ENCODE measurements at regions not wholly inside any gene's neighbourhood (a gene's known extent, or its start where the extent isn't known, plus 50 kb on each side); places are given as distances from the start of the nearest gene placed in this dataset.

GRCh38 chr13:82758044-82758443, 1124.2 kb downstream of the SLITRK1 start:
- no peak for DNase-seq

DNA sequence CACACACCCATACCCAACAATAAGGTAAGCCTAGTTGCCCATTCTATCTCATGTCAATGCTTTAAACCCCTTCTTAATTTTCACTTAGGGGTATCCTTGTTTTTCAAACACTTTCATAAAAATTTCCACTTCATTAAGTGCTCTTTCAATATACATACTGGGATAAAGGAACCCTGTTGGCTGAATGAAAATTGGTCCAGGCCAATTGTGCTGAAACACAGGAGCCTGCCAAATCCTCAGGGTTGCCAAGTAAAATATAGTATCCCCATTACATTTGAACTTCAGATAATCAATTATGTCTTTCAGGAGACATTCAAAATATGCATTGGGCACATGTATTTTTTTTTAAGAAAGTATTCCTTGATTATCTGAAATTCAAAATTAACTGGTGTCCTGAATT, 1131.1 kb downstream of the SLITRK1 start:
- DNase-seq: no peak

DNA sequence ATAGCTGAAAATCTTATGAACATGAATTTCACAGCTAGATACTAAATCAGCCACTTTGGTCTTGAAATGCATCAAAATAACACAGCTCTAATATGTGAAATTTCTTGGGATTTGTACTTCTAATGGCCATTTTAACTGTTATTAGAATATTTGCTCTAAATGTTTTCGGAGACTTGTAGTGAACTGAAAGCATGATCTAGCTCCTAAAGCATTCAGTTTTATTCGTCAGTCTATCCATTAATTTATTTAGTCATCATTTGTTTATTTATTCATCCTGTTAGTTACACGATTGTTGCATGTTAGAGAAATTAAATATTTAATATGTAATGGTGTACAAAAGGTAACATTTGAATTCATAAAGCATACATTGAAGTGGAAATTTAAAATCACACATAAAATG, 1132.7 kb downstream of the SLITRK1 start:
- no peak for DNase-seq

- DNase-seq: no peak
Measured at GRCh38 chr13:82747958-82748357, 1134.3 kb downstream of the SLITRK1 start.

DNA sequence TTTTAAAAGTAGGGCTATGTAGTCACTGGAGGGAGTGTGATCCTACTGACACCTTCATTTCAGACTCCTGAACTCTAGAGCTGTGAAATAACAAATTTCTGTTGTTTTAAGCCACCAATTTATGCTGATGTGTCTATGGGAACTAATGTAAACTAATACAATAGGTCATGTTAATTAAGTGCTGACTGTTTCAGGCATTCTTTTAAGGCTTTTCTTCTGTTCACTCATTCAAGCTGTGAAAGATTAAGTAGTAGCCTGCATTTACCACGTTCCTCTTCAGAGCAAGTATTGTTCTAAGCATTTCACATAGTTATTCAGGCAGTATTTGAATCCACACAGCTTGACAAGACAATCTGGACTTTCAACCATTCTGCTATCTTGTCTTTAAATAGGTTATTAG, 1135.0 kb downstream of the SLITRK1 start:
- no peak for DNase-seq

- DNase-seq: no peak
Measured at GRCh38 chr13:82740442-82740841, 1141.8 kb downstream of the SLITRK1 start.

- no peak for DNase-seq
Measured at GRCh38 chr13:82739881-82740280, 1142.4 kb downstream of the SLITRK1 start.

DNA sequence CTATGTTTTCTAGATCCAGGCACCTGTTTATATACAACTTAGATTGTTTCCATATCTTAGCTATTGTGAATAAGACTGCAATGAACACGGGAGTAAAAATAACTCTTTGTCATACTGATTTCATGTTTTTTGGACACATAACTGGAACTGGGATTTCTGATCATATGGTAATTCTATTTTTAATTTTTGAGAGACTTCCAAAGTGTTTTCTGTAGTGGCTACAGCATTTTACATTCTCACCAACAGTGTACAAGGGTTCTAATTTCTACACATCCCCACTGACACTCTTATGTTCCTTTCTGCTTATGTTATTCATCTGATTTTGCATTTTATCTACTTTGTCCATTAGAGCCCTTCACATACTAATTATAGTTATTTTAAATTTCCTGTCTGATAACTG, 1152.9 kb downstream of the SLITRK1 start:
- DNase-seq: no peak

DNA sequence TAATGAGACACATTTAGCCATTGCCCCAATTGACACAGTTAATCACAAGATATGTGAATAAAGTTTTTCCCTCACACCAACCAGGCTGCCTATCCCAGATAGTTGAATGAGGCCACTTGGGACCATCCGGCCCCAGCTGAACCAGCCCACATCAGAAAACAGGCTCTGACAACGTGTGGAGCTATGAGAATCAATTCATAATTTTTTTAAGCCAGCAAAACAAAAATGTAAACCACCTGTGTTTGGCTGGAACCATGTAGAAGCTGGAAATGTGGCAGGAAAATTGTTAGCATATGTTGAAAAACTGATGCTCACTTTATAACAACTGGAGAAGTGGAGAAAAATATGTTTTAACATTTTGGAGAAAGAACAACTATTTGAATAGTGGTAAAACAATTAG, 1161.3 kb downstream of the SLITRK1 start:
- no peak for DNase-seq

DNA sequence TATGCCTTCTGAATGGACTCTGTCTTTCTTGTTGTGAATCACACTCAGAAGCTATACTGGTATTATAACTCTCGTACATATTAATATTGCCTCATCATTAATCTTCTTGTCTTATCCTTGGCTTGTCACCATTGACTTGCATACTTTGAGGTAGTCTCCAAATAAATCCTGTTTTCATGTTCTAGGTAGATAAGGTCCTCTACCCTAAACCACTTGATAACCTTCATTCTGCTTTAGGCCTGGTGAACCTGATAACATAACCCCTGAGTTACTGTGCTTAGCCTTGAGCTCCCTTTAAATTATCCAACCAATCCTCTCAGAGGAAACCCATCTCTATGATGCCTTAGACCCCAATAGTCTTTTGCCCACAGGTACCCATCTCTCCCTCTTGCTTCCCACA, 1162.3 kb downstream of the SLITRK1 start:
- DNase-seq: no peak

GRCh38 chr13:82717249-82717648, 1165.0 kb downstream of the SLITRK1 start:
- DNase-seq: no peak

DNA sequence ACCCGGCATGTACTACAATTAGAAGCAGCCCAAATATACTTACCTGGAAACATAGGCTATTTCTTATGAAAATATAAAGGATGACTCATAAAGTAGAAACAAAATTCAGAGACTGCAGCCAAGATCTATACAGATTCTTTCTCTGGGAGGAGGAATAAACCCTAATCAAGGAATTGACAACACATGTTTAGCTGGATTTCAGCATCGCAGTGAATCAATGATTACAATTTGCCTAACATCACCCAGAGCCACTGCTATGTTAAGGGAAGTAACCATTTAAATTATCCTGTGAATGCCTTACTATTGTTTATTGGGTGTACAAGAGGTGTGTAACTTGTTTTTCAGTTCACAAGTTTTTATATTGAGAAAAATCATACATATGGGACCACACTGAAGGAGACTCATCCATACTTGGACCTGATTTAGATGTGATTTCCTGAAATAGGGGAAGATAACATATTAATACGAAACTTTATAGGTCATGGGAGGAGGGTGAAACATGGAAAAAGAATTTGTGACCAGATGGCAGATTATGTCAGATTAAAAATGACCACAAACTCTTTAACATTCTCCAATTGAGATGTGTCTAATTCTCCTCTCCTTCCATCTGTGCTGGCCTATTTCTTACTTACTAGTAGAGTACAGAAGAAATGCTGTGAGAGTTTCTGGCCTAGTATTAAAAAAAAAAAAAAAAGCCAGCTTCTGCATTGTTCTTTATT, 1168.4 kb downstream of the SLITRK1 start:
- no peak for DNase-seq

DNA sequence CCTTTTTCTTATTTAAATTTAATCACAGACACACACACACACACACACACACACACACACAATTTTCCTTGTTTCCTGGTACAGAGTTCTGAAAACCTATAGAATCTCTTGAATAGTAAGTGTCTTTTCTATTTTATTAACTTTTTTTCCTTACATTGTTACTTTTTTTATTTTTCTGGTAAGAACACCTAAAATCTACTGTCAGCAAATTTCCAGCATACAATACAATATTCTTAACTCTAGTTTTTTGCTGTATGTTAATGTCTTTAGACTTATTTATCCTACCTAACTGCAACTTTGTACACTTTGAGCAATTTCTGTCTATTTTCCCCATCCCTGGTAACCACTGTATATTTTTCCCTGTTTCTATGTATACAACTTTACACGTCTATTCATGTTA, 1179.8 kb downstream of the SLITRK1 start:
- no peak for DNase-seq

- no peak for DNase-seq
Measured at GRCh38 chr13:82701020-82701419, 1181.3 kb downstream of the SLITRK1 start.

DNA sequence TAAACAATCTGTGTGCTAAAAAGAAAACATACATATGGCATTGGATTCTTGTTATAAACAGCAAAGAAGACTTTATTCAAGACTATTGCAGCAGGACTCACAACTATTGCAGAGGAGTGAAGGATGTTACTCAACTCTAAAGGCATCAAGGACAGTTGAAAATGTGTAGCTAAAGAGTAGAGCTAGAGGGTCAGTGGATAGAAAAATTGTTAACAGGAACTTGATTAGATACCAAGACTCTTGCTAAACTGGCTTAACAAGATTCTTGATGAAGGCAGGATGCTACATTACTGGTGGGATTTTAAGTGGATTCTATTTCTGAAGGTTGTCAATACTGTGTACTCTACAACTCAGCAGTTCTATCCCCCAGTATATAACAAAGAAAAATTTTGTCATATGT, 1183.3 kb downstream of the SLITRK1 start:
- DNase-seq: no peak

GRCh38 chr13:82698383-82698782, 1183.9 kb downstream of the SLITRK1 start:
- DNase-seq: no peak

DNA sequence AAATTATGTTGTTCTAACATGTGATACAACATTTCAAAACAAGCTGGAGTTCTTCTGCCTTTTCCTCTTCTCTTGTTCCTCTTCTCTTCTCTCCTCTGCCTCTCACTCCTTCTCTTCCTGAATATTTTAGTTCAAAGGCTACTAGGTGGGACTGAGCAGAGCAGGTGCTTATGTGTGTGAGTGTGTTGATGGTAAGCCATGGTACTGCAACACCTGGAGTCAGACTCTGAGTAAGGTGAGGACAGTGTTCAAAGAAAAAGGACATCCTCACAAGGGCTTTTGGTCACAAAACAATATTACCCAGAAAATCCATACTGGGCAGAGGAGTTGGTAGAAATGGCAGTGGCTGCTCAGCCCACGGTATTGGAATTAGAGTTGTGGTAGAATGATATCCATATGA, 1188.7 kb downstream of the SLITRK1 start:
- no peak for DNase-seq

GRCh38 chr13:82688400-82688994, 1193.8 kb downstream of the SLITRK1 start:
- no peak for DNase-seq

- DNase-seq: no peak
Measured at GRCh38 chr13:82687884-82688283, 1194.4 kb downstream of the SLITRK1 start.

DNA sequence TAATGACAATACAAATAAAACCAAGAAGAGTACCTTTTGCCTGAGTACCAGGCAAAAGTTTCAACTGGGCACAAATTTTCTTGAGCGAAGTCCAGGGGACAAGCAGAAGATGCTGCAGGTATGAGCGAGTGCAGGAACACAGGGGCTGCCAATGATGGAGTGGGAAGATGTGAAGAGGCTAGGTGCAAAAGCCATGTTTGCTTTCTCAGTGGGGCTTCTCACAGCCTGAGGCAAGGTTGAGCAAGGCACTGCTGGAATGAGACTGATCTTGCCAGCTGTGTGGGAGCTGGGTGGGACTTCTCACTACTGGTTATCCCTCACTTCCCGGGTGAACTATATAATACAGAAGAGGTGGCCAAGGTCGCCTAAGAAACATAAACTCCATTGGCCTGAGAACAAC, 1200.7 kb downstream of the SLITRK1 start:
- no peak for DNase-seq

DNA sequence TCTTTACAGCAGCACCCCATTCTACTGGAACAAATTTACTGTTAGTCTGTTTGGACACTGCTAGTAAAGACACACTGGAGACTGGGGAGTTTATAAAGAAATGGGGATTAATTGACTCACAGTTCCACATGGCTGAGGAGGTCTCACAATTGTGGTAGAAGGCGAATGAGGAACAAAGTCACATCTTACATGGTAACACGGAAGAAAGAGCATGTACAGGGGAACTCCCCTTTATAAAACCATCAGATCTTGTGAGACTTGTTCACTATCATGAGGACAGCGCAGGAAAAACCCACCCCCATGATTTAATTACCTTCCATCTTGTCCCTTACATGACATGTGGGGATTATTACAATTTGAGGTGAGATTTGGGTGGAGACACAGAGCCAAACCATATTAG, 1204.2 kb downstream of the SLITRK1 start:
- no peak for DNase-seq

- DNase-seq: no peak
Measured at GRCh38 chr13:82675024-82675423, 1207.2 kb downstream of the SLITRK1 start.

GRCh38 chr13:82674546-82674945, 1207.7 kb downstream of the SLITRK1 start:
- no peak for DNase-seq

DNA sequence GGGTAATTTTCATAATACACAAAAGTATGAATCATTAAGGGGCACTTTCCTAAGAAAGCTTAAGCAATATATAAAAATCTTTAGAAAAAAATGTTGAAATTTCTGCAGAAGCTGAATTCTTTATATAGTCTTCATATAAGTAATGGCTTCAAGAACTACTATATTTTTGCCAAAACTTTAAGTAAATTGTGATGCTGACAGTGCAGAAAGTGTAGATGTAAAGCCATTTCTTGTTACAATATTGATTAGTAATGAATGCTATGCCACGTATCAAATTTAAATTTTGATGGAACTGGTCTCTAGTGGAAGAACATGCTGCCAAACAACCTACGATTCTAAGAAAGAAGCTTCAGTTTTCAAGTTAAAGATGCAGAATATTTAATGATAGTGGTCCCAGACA, 1210.0 kb downstream of the SLITRK1 start:
- no peak for DNase-seq

DNA sequence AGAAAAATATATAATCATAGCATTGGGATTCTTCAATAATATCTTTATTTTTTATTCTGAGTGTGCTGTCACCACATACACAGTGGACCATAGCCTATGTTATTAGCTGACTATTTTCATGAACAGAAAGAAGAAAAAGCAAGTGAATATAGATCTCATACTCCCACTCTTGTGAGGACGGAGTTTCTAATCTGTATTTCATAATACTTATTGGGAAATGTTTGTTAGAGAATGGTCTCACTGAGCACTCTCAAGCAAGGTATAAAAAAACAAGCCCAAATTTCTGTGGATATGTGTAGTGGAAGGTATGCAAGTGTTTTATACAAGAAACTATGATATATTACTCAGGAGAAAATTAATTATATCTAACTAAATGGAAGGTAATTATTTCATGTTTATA, 1218.1 kb downstream of the SLITRK1 start:
- DNase-seq: no peak
